ENCODE measurements at regions not wholly inside any gene's neighbourhood (a gene's known extent, or its start where the extent isn't known, plus 50 kb on each side); places are given as distances from the start of the nearest gene placed in this dataset.

DNA sequence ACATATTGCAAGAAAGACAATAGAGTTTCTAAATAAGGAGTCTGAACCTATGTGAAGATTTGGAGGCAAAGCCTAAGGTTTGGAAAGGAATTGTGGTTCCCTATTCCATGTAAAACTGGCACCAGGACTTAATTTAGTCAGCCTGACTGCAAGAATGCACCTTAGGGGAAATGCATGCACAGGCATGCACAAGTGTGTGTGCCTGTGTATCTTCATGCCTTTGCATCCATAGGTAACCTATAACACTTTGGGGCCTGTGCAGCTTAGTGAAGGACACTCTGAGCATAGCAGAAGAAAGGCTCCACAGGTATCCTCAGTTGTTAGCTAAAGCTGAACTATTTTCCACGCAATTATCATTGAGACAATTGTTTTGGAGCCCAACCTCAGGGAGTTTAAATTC, 73.4 kb downstream of the RPRM start:
- H4K20me1 ChIP-seq (replicated peaks; ENCODE audit: insufficient read depth) = no peaks in the 10 kb centered on the region
- H3K27ac Mint-ChIP-seq = no peak overlapping the region
- H3K27ac ChIP-seq (ENCODE audit: low read depth) = no peak overlapping the region
- ATAC-seq (peak; percentile 46), DNase-seq (ENCODE audit: low spot score) (no peak)
- no peaks in the 10 kb centered on the region for H3K27me3 ChIP-seq (ENCODE audit: insufficient read depth)
- no peak overlapping the region for H3K4me3 Mint-ChIP-seq
- peaks cover 11% of the 10 kb centered on the region; the same call in 2 of the 3 replicates for H3K9me3 Mint-ChIP-seq
- no peaks in the 10 kb centered on the region for H3K36me3 ChIP-seq (ENCODE audit: insufficient read depth)
- H3K4me1 ChIP-seq (ENCODE audit: insufficient read depth) = peaks cover 15% of the 10 kb centered on the region
- H3K9me2 ChIP-seq (ENCODE audit: insufficient read depth) = no peaks in the 10 kb centered on the region
- no peaks in the 10 kb centered on the region for H3K79me2 ChIP-seq (replicated peaks; ENCODE audit: insufficient read depth)
- TF ChIP-seq, protein P1, sequence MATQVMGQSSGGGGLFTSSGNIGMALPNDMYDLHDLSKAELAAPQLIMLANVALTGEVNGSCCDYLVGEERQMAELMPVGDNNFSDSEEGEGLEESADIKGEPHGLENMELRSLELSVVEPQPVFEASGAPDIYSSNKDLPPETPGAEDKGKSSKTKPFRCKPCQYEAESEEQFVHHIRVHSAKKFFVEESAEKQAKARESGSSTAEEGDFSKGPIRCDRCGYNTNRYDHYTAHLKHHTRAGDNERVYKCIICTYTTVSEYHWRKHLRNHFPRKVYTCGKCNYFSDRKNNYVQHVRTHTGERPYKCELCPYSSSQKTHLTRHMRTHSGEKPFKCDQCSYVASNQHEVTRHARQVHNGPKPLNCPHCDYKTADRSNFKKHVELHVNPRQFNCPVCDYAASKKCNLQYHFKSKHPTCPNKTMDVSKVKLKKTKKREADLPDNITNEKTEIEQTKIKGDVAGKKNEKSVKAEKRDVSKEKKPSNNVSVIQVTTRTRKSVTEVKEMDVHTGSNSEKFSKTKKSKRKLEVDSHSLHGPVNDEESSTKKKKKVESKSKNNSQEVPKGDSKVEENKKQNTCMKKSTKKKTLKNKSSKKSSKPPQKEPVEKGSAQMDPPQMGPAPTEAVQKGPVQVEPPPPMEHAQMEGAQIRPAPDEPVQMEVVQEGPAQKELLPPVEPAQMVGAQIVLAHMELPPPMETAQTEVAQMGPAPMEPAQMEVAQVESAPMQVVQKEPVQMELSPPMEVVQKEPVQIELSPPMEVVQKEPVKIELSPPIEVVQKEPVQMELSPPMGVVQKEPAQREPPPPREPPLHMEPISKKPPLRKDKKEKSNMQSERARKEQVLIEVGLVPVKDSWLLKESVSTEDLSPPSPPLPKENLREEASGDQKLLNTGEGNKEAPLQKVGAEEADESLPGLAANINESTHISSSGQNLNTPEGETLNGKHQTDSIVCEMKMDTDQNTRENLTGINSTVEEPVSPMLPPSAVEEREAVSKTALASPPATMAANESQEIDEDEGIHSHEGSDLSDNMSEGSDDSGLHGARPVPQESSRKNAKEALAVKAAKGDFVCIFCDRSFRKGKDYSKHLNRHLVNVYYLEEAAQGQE (IDR thresholded peaks at IDR 0.05; ENCODE audit: unreplicated experiment) = no peak
- TF ChIP-seq JUNB (IDR thresholded peaks at IDR 0.05; ENCODE audit: unreplicated experiment) = no peak
- no peak overlapping the region for H3K4me3 ChIP-seq
- H3K27me3 Mint-ChIP-seq (ENCODE audit: insufficient read depth, low read depth, poor library complexity) = no peaks in the 10 kb centered on the region
- H3K36me3 Mint-ChIP-seq (ENCODE audit: low read depth) = no peaks in the 10 kb centered on the region
- peak overlapping the region; percentile 72; the same call in 1 of the 2 replicates for H3K4me2 ChIP-seq
- H3K4me1 Mint-ChIP-seq = peaks cover 17% of the 10 kb centered on the region
- no peaks in the 10 kb centered on the region for H3F3A ChIP-seq (replicated peaks; ENCODE audit: low read depth)
- no peak overlapping the region for H2AFZ ChIP-seq

DNA sequence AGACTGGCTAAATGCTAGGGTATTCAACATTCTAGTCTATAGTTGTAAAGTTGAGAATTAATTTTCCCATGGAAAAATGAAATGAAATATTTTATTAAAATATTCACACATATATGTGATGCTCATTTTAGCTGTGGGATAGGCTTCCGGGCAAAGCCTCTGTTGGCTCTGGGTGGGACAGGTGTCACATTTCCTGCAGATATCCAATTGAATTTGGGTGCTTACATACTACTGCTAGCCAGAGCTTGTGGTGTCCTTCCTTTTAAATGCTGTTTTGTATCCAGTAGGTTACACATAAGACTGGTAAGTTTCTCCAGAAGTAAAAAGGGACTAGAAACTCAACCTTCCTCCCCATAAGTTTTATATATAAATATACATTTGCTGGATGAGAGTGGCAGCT, 73.8 kb downstream of the RPRM start:
- peaks cover 17% of the 10 kb centered on the region for H3K4me1 Mint-ChIP-seq
- peak; percentile 63 for ATAC-seq
- H3K9me2 ChIP-seq (ENCODE audit: insufficient read depth) = no peaks in the 10 kb centered on the region
- H3K27me3 Mint-ChIP-seq (ENCODE audit: insufficient read depth, low read depth, poor library complexity) = no peaks in the 10 kb centered on the region
- H3K9me3 Mint-ChIP-seq = peaks cover 11% of the 10 kb centered on the region; the same call in 2 of the 3 replicates
- no peaks in the 10 kb centered on the region for H3F3A ChIP-seq (replicated peaks; ENCODE audit: low read depth)
- peak overlapping the region; percentile 46; the same call in 1 of the 2 replicates for H3K4me3 ChIP-seq
- H3K36me3 Mint-ChIP-seq (ENCODE audit: low read depth) = no peaks in the 10 kb centered on the region
- no peak overlapping the region for H3K27ac Mint-ChIP-seq
- H2AFZ ChIP-seq = no peak overlapping the region
- peak overlapping the region; percentile 72 for H3K4me2 ChIP-seq
- peaks cover 15% of the 10 kb centered on the region for H3K4me1 ChIP-seq (ENCODE audit: insufficient read depth)
- no peaks in the 10 kb centered on the region for H3K27me3 ChIP-seq (ENCODE audit: insufficient read depth)
- H3K4me3 Mint-ChIP-seq = no peak overlapping the region
- no peaks in the 10 kb centered on the region for H4K20me1 ChIP-seq (replicated peaks; ENCODE audit: insufficient read depth)
- H3K79me2 ChIP-seq (replicated peaks; ENCODE audit: insufficient read depth) = no peaks in the 10 kb centered on the region
- H3K36me3 ChIP-seq (ENCODE audit: insufficient read depth) = no peaks in the 10 kb centered on the region
- DNase-seq (ENCODE audit: low spot score) = no peak
- no peak overlapping the region for H3K27ac ChIP-seq (ENCODE audit: low read depth)
- TF ChIP-seq, protein P1 (IDR thresholded peaks at IDR 0.05; ENCODE audit: unreplicated experiment) = no peak
- no peak for TF ChIP-seq EZH2phosphoT487 (IDR thresholded peaks at IDR 0.05; ENCODE audit: unreplicated experiment)
- no peak for TF ChIP-seq EZH2 (IDR thresholded peaks at IDR 0.05; ENCODE audit: low read depth, unreplicated experiment)
- TF ChIP-seq CREB1 (CRISPR knock-in tag; IDR thresholded peaks at IDR 0.05; ENCODE audit: low read depth) = no peak
- TF ChIP-seq, protein P2, sequence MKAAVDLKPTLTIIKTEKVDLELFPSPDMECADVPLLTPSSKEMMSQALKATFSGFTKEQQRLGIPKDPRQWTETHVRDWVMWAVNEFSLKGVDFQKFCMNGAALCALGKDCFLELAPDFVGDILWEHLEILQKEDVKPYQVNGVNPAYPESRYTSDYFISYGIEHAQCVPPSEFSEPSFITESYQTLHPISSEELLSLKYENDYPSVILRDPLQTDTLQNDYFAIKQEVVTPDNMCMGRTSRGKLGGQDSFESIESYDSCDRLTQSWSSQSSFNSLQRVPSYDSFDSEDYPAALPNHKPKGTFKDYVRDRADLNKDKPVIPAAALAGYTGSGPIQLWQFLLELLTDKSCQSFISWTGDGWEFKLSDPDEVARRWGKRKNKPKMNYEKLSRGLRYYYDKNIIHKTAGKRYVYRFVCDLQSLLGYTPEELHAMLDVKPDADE (IDR thresholded peaks at IDR 0.05) = no peak
- TF ChIP-seq NANOG (IDR thresholded peaks at IDR 0.05; ENCODE audit: borderline replicate concordance) = no peak
- no peak for TF ChIP-seq ZNF114 (CRISPR knock-in tag; IDR thresholded peaks at IDR 0.05)

All from GM23338 (cell line).